NB4 (cell line): ENCODE measurements at regions not wholly inside any gene's neighbourhood (a gene's known extent, or its start where the extent isn't known, plus 50 kb on each side); places are given as distances from the start of the nearest gene placed in this dataset.

Experiments
- DNase-seq: peaks from one replicate; pipeline ENCODE4 v3.0.0; 2010; ENCODE audit warnings: low read depth
- H3K4me3 ChIP-seq: one replicate; pipeline ENCODE4 v1.5.1; 2011; ENCODE audit warnings: mild to moderate bottlenecking, low read depth, low read length, moderate library complexity
- CTCF ChIP-seq: IDR thresholded peaks from one replicate; pipeline ENCODE4 v1.5.1; 2012; ENCODE audit warnings: low read depth, low read length
- MAX ChIP-seq: IDR thresholded peaks from 2 replicates; pipeline ENCODE4 v1.6.1; 2011; ENCODE audit warnings: low read depth, low read length
- MYC ChIP-seq: IDR thresholded peaks from 2 replicates; pipeline ENCODE4 v1.6.1; 2011; ENCODE audit warnings: low read depth, low read length
- POLR2A ChIP-seq: IDR thresholded peaks from 2 replicates; pipeline ENCODE4 v1.6.1; 2011; ENCODE audit warnings: mild to moderate bottlenecking; ENCODE audit not compliant: insufficient read length; ENCODE audit errors: extremely low read depth

- TF ChIP-seq POLR2A (no peak), MYC (no peak), MAX (no peak), CTCF (no peak)
- H3K4me3 ChIP-seq, result no peak overlapping the region
- no peak for DNase-seq
These were observed 66.0 kb upstream of the PPARA start for GRCh38 chr22:46084376-46084775.

- DNase-seq, result no peak
- TF ChIP-seq POLR2A, result no peak
- no peak for TF ChIP-seq MYC
- no peak for TF ChIP-seq MAX
- TF ChIP-seq CTCF, result no peak
- no peak overlapping the region for H3K4me3 ChIP-seq
These were observed 65.1 kb upstream of the PPARA start for GRCh38 chr22:46084943-46085827.

GRCh38 chr22:46085828-46086576, 64.3 kb upstream of the PPARA start:
- no peak overlapping the region for H3K4me3 ChIP-seq
- DNase-seq, result no peak
- TF ChIP-seq MYC (no peak), POLR2A (no peak), CTCF (no peak), MAX (no peak)

GRCh38 chr22:46086577-46087335, 63.6 kb upstream of the PPARA start:
- H3K4me3 ChIP-seq, result no peak overlapping the region
- DNase-seq, result no peak
- TF ChIP-seq CTCF (no peak), POLR2A (no peak), MAX (no peak), MYC (no peak)

- TF ChIP-seq MYC (no peak), MAX (no peak), POLR2A (no peak), CTCF (no peak)
- H3K4me3 ChIP-seq, result no peak overlapping the region
- no peak for DNase-seq
These were observed 63.0 kb upstream of the PPARA start for GRCh38 chr22:46087336-46087690.
